Ovary (tissue), 3 donors: ENCODE measurements at regions not wholly inside any gene's neighbourhood (a gene's known extent, or its start where the extent isn't known, plus 50 kb on each side); places are given as distances from the start of the nearest gene placed in this dataset.

Experiments
- CTCF ChIP-seq, 3 donors: fragments of 450-650 bp in 2 of 3; fragments of 200-600 bp in 1 of 3; IDR thresholded peaks; one replicate each; pipeline versions ENCODE4 v1.5.1 to v1.8.0; 2016 to 2022; ENCODE audit warnings: antibody characterized with exemption in 3 of 3, mild to moderate bottlenecking in 1 of 3
- POLR2A ChIP-seq: fragments of 450-650 bp; IDR thresholded peaks from one replicate; pipeline ENCODE4 v1.6.1; 2017; ENCODE audit warnings: antibody characterized with exemption, mild to moderate bottlenecking, moderate library complexity
- donor health status: DM: no; HTN: no; CAD: no.

GRCh38 chr15:35606450-35606779, 60.5 kb upstream of the DPH6 start:
- no peak for TF ChIP-seq CTCF (IDR thresholded peaks at IDR 0.05)
- no peak for TF ChIP-seq POLR2A
